Fibroblast of lung (primary cell): ENCODE measurements at regions not wholly inside any gene's neighbourhood (a gene's known extent, or its start where the extent isn't known, plus 50 kb on each side); places are given as distances from the start of the nearest gene placed in this dataset.

Experiments used
- CTCF ChIP-seq, 2 donors: IDR thresholded peaks in 1 of 2; conservative IDR thresholded peaks in 1 of 2; 1 replicate in 1 of 2; 2 replicates in 1 of 2; pipeline ENCODE4 v1.5.1; 2011 to 2012; ENCODE audit warnings: low read length in 2 of 2, control low read depth in 1 of 2, inconsistent platforms in 1 of 2, low read depth in 1 of 2, mild to moderate bottlenecking in 1 of 2
- EZH2 ChIP-seq: IDR thresholded peaks from 2 replicates; pipeline ENCODE4 v1.5.1; 2012; ENCODE audit warnings: low read length, control low read depth, mild to moderate bottlenecking; ENCODE audit errors: missing control alignments

DNA sequence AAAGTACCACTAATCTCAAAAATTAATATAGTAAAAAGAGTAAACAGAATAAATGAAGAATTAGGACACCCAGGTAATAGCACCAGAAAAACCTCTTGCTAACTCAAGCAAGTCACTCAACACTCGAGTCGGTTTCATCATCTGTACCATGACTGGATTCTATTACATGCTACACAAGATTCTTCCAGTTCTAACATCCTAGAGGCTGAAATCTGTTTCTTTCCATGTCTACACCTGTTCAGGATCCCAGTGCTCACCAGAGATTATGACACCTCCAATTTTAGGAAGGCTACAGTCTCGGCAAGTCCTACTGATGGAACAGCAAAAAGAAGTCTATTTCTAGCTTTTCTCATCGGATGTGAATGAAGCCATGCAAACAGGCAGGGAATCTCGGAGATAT is 95.3 kb upstream of the ANK3 start:
- TF ChIP-seq CTCF (conservative IDR thresholded peaks at IDR 0.05 in 1 of 2, IDR thresholded peaks at IDR 0.05 in 1 of 2; ENCODE audit: low read depth in 1 of 2, low read length in 2 of 2) (no peak), EZH2 (no peak)
